Limb (tissue), 2 donors: ENCODE measurements at regions not wholly inside any gene's neighbourhood (a gene's known extent, or its start where the extent isn't known, plus 50 kb on each side); places are given as distances from the start of the nearest gene placed in this dataset.
A peak's percentile ranks its signal among the peaks of the same experiment; 100 is the strongest.

Experiments used
- DNase-seq, 2 donors: peaks; one replicate each; pipeline ENCODE4 v3.0.0-alpha.2; 2016; ENCODE audit errors: extremely low spot score in 2 of 2

- DNase-seq, result no peak
Measured at GRCh38 chr7:106196460-106197021, 84.4 kb upstream of the SYPL1 start.

GRCh38 chr7:106193661-106194060 lies 81.5 kb upstream of the SYPL1 start:
- DNase-seq, result no peak

- DNase-seq, result no peak
Measured at GRCh38 chr7:106190589-106191330, 78.6 kb upstream of the SYPL1 start.

DNA sequence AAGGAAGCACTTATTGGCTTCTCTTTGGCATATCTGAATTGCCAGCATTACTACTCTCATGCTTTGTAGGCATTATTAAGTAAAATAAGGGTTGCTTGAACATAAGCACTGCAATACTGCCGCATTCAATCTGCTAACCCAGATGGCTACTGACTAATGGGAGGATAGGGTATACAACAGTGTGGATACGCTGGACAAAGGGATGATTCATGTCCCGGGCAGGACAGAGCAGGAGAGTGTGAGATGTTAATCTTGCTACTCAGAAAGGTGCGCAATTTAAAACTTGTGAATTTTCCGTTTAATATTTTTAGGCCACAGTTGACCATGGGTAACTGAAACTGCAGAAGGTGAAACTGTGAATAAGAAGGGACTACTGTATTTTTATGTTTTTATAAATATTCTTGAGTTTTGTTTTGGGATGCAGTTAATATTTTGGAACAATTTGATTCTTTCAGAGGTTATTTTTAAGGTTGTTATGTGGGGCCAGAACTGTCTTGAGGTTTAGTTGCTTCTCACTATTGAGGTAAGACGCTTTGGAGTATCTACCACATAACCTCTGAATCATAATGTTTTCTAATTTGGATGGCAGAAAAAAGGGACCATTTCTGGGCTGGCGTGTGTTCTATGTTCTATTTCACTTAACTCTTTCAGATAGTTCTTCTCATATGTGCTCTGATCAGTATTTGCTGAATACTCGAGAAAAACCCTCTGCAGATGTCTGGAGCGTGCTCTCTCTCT lies 75.7 kb upstream of the SYPL1 start:
- no peak for DNase-seq

GRCh38 chr7:106185719-106186118 lies 73.6 kb upstream of the SYPL1 start:
- DNase-seq, result no peak

DNA sequence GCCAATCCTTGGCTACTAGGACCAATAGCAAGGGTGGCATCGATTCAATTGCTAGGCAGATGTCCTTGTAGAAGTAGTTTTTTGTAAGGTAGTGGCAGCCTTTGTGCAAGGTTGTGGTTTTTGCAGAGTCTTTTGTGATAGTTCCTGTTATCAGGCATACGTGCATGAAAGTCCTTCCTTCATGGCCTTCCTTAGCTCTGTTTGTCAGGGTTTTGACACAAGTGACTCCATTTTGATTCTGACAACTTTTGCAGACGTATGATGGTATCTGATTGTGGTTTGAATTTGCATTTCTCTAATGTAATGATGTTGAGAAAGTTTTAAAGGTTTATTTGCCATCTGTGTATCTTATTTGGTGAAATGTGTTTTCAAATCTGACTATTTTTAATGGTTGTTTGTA lies 71.8 kb upstream of the SYPL1 start:
- no peak for DNase-seq

DNA sequence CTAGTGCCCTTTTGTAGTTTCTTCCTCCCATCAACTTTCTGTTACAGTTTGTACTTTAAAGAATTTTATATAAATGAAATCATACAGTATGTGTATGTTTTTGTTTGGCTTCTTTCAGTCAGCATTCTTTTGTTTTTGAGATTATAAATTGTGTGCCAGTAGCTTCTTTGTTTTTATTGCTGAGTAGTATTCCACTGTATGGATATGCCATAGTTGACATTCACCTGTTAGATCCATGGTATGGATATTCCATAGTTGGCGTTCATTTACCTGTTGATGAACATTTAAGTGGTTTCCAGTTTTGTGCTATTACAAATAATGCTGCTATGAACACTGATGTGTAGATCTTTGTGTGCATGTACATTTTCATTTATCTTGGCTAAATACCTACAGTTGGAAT lies 70.8 kb upstream of the SYPL1 start:
- no peak for DNase-seq

- DNase-seq, result no peak
Measured at GRCh38 chr7:106181658-106182265, 69.7 kb upstream of the SYPL1 start.

DNA sequence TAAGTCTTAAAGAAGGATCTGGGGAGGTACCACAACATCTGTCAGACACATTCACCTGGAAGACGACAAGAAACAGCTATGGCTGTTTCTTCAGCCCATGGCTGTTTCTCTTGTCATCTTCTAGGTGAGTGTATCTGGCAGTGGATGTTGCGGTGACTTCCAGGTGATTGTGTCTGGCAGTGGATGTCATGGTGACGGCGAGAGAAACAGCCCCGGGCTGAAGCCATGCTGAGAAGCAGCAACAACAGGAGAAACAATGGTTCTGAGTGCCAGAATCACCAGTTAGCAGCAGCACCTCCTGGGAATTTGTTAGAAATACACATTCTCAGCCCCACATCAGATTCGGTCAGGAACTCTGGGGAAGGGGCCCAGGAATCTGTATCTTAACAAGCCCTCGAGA lies 68.6 kb upstream of the SYPL1 start:
- DNase-seq, result no peak

- DNase-seq, result no peak
Measured at GRCh38 chr7:106179256-106179655, 67.1 kb upstream of the SYPL1 start.

- no peak for DNase-seq
Measured at GRCh38 chr7:106178593-106179134, 66.6 kb upstream of the SYPL1 start.

DNA sequence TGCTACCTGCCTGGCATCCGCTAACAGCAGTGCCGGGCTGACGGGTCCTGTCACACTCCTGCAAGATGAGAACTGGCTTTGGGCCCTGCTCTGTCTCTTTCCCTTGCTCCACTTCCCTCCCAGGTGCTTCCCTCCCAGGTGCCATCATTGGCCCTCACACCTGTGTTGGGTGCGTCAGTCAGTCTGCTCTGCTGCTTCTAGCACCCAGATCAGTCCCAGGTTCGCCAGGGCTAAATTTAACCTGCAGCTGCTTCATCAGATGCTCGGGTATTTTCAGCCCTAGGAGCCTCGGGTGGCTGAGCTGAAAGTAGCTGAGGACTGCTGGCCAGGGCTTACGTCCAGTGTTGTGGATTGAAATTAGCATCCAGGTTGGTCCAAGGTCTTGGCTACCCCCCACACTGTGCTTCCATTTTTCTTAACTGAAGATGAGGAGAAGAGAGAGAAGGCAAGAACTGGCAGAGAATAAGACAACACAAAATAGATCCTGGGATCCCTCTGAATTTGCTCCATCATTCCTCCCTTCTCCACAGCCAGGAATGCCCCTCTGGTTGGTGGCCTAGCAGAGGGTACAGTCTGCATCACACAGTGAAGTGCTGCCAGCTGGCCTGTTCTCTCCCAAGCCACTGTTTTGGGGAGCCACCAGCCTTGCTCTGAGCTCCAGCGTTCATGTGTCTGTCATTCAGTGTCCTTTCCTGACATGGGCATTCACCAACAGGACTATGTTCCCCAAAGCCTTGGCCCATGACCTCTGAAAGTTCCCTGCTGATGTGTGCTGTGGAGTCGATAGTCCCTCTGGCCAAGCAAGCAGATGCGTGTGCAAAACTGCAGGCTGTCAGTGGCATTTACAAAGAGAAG lies 65.9 kb upstream of the SYPL1 start:
- DNase-seq, result no peak

DNA sequence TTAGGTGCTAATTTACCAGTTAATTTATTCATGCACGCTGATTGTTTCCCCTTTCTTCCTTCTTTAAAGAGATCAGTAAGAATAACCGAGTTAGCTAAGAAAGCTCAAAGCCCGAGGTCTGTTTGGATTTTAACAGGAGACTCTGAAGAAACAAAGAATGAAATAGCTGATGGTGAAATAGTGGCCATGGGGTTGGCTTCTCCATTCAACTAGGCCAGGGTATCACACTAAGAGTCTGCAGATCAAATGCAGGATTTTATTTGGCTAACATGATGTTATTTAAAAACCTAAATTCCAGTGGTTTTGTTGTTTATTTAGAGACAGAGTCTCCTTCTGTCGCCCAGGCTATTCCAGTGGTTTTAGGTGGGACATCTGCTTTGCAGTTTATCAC lies 65.2 kb upstream of the SYPL1 start:
- DNase-seq, result no peak

- peak; percentile 71 to 88 for DNase-seq
Measured at GRCh38 chr7:106176414-106177299, 64.5 kb upstream of the SYPL1 start.

GRCh38 chr7:106175507-106175906 lies 63.4 kb upstream of the SYPL1 start:
- DNase-seq, result no peak

DNA sequence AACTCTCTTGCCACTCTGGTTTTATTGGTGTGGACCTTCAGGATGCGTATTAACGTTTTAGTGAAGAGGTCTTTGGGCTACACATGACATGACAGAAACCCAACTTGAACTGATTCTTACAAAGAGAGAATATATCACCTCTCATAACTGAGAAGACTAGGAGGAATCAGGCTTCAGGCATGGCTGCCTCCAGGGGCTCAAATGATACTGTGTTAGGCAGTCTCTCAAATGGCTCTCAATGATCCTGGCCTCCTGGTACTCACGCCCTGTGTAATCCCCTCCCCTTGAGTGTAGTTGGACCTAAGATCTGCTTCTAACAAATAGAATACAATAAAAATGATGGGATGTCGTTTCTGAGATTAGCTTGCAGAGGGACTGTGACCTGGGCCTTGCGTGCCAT lies 58.5 kb upstream of the SYPL1 start:
- DNase-seq, result no peak

GRCh38 chr7:106169821-106170610 lies 57.9 kb upstream of the SYPL1 start:
- DNase-seq, result no peak

- no peak for DNase-seq
Measured at GRCh38 chr7:106167439-106168136, 55.5 kb upstream of the SYPL1 start.
